IPS DF 6.9 (cell line): ENCODE measurements at regions not wholly inside any gene's neighbourhood (a gene's known extent, or its start where the extent isn't known, plus 50 kb on each side); places are given as distances from the start of the nearest gene placed in this dataset.

Experiments used
- DNase-seq: peaks from one replicate; pipeline ENCODE4 v3.0.0-alpha.2; 2013; ENCODE audit warnings: low read depth, low spot score
- H3K27ac ChIP-seq: one replicate; pipeline ENCODE4 v1.5.1; 2013; ENCODE audit warnings: low read length, control low read depth
- H3K27me3 ChIP-seq: 2 replicates; pipeline ENCODE4 v1.6.1; 2013; ENCODE audit warnings: mild to moderate bottlenecking, low read length; ENCODE audit not compliant: control insufficient read depth, insufficient read depth
- H3K36me3 ChIP-seq: 2 replicates; pipeline ENCODE4 v1.6.1; 2013; ENCODE audit warnings: low read length; ENCODE audit not compliant: control insufficient read depth, insufficient read depth
- H3K4me1 ChIP-seq: 2 replicates; pipeline ENCODE4 v1.6.1; 2013; ENCODE audit warnings: low read length; ENCODE audit not compliant: control insufficient read depth, insufficient read depth
- H3K4me3 ChIP-seq: 2 replicates; pipeline ENCODE4 v1.5.1; 2013; ENCODE audit warnings: mild to moderate bottlenecking, low read length
- H3K9me3 ChIP-seq: 2 replicates; pipeline ENCODE4 v1.6.1; 2013; ENCODE audit warnings: low read length, inconsistent platforms; ENCODE audit not compliant: control insufficient read depth, insufficient read depth
- WGBS: extraction: QIAGEN DNeasy Blood & Tissue Kit; methylation state at CpG from one replicate; pipeline ENCODE4 v1.1.7; 2013; ENCODE audit warnings: mixed read lengths, missing lambda C conversion rate; ENCODE audit not compliant: insufficient read length, insufficient coverage; 5-methylcytosine and 5-hydroxymethylcytosine counted together

DNA sequence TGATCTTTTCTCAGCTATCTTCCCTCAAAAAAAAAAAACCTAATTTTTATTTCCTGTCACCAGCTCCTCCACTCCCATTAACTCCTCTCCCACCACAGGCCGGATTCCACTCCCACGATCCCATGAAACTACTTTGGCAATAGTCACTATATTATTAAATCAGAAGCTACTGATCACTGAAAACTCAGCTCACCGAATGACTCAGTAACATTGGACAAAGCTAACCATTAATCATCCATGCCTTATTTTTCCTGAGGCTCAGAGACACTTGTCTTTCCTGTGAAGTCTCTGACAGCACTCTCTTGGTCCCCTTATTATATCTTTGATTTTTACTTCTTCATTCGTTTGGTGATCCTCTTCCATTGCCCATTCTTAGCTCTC is 260.2 kb downstream of the CGGBP1 start:
- H3K27ac ChIP-seq = no peak overlapping the region
- peaks cover 1% of the 10 kb centered on the region; the same call in 1 of the 2 replicates for H3K27me3 ChIP-seq
- DNase-seq = no peak
- no peaks in the 10 kb centered on the region for H3K36me3 ChIP-seq
- peaks cover 1% of the 10 kb centered on the region; the same call in 1 of the 2 replicates for H3K4me1 ChIP-seq
- H3K4me3 ChIP-seq = no peak overlapping the region
- H3K9me3 ChIP-seq = no peaks in the 10 kb centered on the region
- WGBS = 100% methylated on average over 1 of the region's 4 CpGs

DNA sequence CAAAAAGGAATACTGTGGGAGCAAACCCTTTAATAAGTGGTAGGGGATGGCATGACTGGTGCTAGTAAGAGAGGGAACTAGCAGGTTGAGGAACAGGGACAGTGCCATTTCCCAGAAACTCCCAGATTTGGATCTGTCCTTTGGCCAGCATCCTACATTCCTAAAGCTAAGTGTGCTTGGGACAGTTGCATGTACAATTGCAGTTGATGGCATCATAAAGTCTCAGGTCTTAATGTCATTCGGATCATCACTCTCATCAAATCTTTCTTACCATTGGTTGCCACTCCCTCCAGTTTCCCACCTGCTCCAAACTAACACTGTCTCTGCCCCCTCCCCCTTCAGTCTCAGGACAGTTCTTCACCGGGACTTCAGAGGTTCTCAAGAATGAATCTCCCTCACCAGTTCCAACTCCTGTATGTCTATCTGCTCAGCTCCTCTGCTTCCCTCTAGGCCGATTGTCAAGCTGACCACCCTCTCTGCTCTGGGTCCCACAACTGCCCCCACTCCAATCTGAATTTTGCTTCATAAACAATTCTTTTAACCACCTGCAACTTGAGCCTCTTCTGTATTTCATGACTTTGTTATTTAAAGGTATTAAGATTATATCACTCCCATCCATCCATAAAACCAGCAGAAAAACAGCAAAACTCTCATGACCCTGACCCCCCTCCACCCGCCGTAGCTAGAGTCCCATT is 260.8 kb downstream of the CGGBP1 start:
- no peak overlapping the region for H3K27ac ChIP-seq
- WGBS = no CpG with 5 or more reads among the region's 5 CpGs
- peaks cover 1% of the 10 kb centered on the region; the same call in 1 of the 2 replicates for H3K4me1 ChIP-seq
- no peaks in the 10 kb centered on the region for H3K9me3 ChIP-seq
- H3K36me3 ChIP-seq = no peaks in the 10 kb centered on the region
- peaks cover 3% of the 10 kb centered on the region; the same call in 1 of the 2 replicates for H3K27me3 ChIP-seq
- H3K4me3 ChIP-seq = no peak overlapping the region
- no peak for DNase-seq

DNA sequence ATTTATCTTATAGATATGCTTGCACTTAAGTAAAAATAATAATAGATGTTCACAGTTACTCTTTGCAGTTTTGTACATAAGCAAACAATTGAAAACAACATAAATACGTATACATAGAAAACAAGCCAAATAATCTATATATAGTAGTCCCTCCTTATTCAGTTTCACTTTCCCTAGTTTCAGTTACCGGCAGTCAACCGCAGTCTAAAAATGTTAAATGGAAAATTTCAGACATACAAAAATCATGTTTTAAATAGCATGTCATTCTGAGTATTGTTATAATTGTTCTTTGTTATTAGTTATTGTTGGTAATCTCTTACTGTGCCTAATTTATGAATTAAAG is 262.0 kb downstream of the CGGBP1 start:
- WGBS = no CpG with 5 or more reads among the region's 3 CpGs
- Histone ChIP-seq H3K9me3 (no peaks in the 10 kb centered on the region), H3K36me3 (no peaks in the 10 kb centered on the region), H3K27ac (no peak overlapping the region), H3K27me3 (peaks cover 3% of the 10 kb centered on the region; the same call in 1 of the 2 replicates), H3K4me1 (peaks cover 1% of the 10 kb centered on the region; the same call in 1 of the 2 replicates), H3K4me3 (no peak overlapping the region)
- no peak for DNase-seq

DNA sequence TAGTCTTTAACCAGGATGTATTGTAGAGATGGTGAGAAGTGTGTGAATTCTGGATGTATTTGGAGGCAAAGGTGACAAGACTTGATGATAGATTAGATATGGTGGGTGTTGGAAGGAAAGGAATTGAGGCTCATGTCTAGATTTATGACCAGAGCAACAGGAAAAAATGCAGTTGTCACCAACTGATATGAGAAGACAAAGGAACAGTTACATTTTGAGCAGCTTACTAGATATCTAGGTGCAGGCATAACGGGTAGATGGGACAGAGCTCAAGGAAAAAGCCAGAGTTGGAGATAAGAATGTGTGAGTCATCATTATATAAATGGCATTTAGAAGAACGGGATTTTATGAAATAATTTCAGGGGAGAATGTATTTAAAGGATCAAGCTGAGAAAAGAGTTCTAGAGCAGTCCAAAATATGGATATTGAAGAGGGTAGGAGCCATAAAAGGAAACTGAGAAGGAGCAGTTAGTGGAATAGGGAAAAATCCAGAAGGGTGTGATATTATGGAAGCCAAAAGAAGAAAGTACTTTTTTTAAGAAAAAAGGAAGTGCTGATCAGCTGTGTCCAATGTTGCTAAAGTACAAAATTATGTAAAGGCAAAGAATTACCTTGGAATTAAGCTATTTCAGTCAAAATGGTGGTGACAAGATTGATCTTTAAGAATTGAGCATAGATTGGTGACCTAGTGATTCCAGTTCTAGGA is 262.5 kb downstream of the CGGBP1 start:
- no peak for DNase-seq
- no peaks in the 10 kb centered on the region for H3K36me3 ChIP-seq
- H3K4me1 ChIP-seq = peaks cover 1% of the 10 kb centered on the region; the same call in 1 of the 2 replicates
- no peak overlapping the region for H3K27ac ChIP-seq
- H3K9me3 ChIP-seq = no peaks in the 10 kb centered on the region
- WGBS = 100% methylated on average over 1 of the region's 2 CpGs
- peaks cover 3% of the 10 kb centered on the region; the same call in 1 of the 2 replicates for H3K27me3 ChIP-seq
- H3K4me3 ChIP-seq = no peak overlapping the region

DNA sequence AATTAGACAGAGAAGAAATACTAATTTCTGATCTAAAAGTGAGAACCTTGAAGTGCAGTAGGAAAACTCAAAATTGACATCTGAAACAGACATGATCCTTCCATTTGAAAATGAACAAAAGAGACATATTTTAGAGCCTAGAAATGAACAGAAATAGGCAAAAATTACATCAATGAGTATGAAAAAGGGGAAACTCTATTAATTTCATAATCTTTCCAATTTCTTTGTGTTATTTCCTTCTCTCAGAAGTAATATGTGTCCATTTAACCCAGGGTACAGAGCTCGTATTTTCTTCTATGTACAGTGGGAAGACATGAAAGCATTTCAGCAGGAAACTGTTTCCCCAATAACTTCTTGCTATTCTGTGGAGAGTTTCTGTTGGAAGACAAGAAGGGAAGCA is 263.1 kb downstream of the CGGBP1 start:
- WGBS = no CpG with 5 or more reads among the region's 1 CpG
- H3K27ac ChIP-seq = no peak overlapping the region
- peaks cover 3% of the 10 kb centered on the region; the same call in 1 of the 2 replicates for H3K27me3 ChIP-seq
- H3K36me3 ChIP-seq = no peaks in the 10 kb centered on the region
- H3K4me1 ChIP-seq = peaks cover 1% of the 10 kb centered on the region; the same call in 1 of the 2 replicates
- no peak overlapping the region for H3K4me3 ChIP-seq
- no peak for DNase-seq
- H3K9me3 ChIP-seq = no peaks in the 10 kb centered on the region

DNA sequence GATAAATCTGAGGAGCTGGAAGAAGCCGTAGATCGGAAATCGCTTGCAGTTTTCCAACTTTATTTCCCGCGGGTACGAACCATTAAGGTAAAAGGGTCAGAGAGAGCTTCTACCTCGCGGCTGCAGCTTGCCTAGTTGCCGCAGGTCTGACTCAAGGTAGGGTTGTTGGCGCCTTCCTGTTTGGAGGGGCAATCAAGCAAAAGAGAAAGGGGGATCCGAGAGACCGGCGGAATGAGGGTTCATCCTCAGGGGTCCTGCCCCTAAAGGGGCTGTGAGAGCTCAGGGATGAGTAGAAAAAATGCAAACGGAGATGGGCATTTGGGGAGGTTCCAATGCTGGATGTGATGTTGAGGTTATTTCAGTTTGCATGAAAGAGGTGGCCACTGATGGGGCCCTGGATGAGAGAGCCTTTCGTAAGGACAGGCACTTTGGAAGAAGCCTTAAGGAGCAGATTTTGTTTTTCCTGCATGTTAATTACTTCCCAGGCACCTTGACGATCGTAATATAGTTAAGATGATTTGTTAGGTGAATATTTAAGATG is 265.4 kb downstream of the CGGBP1 start:
- H3K27ac ChIP-seq = no peak overlapping the region
- no peaks in the 10 kb centered on the region for H3K9me3 ChIP-seq
- peaks cover 1% of the 10 kb centered on the region; the same call in 1 of the 2 replicates for H3K4me1 ChIP-seq
- H3K4me3 ChIP-seq = peak overlapping the region; percentile 58; the same call in 1 of the 2 replicates
- WGBS = no CpG with 5 or more reads among the region's 17 CpGs
- peaks cover 3% of the 10 kb centered on the region; the same call in 1 of the 2 replicates for H3K27me3 ChIP-seq
- DNase-seq = no peak
- H3K36me3 ChIP-seq = no peaks in the 10 kb centered on the region

GRCh38 chr3:87792534-87793336 is 266.1 kb downstream of the CGGBP1 start, which contains the start of gene HTR1F:
Gene HTR1F, plus strand, starts transcription at chr3:87792706.
- Histone ChIP-seq H3K27ac (no peak within 1 kb of the TSS), H3K36me3 (no peaks in the 10 kb centered on the region), H3K9me3 (no peaks in the 10 kb centered on the region), H3K4me1 (peaks cover 1% of the 10 kb centered on the region; the same call in 1 of the 2 replicates), H3K27me3 (peaks cover 3% of the 10 kb centered on the region; the same call in 1 of the 2 replicates), H3K4me3 (peak within 1 kb of the TSS; percentile 58; the same call in 1 of the 2 replicates)
- DNase-seq = no peak
- no CpG with 5 or more reads among the region's 62 CpGs for WGBS

DNA sequence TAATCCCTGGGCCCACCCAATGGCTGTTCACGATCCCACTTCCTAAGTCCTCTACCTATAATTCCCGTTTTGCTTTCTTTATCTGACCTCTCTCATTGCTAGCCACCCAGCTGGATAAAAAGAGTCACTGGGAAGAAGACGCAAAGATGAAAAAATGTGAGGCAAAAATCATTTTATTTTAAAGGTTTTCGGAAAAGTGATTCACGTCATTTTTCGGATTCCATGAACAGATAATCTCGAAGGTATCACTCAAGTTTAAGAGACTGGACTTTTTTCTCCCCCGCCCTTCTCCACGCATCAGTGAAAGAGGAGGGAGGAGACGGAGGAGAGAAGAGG is 266.6 kb downstream of the CGGBP1 start:
- WGBS = no CpG with 5 or more reads among the region's 10 CpGs
- Histone ChIP-seq H3K4me3 (peak overlapping the region; percentile 58; the same call in 1 of the 2 replicates), H3K9me3 (no peaks in the 10 kb centered on the region), H3K36me3 (no peaks in the 10 kb centered on the region), H3K4me1 (peaks cover 1% of the 10 kb centered on the region; the same call in 1 of the 2 replicates), H3K27me3 (peaks cover 3% of the 10 kb centered on the region; the same call in 1 of the 2 replicates), H3K27ac (no peak overlapping the region)
- no peak for DNase-seq

- Histone ChIP-seq H3K27me3 (peaks cover 3% of the 10 kb centered on the region; the same call in 1 of the 2 replicates), H3K36me3 (no peaks in the 10 kb centered on the region), H3K9me3 (no peaks in the 10 kb centered on the region), H3K27ac (no peak overlapping the region), H3K4me1 (peaks cover 1% of the 10 kb centered on the region; the same call in 1 of the 2 replicates), H3K4me3 (no peak overlapping the region)
- no CpG with 5 or more reads among the region's 9 CpGs for WGBS
- DNase-seq = no peak
These were observed 267.4 kb downstream of the CGGBP1 start for GRCh38 chr3:87791248-87792027.
